Activated CD8-positive, alpha-beta memory T cell treated with anti-CD3 and anti-CD28 coated beads, Interleukin-2, amount 50 U/mL, for 24 hours (primary cell): ENCODE measurements at regions not wholly inside any gene's neighbourhood (a gene's known extent, or its start where the extent isn't known, plus 50 kb on each side); places are given as distances from the start of the nearest gene placed in this dataset.
"Not testable (repeated sequence)": the region's sequence is repeated elsewhere in the genome, so short reads cannot be mapped to it uniquely, and the experiment has no call there.

Experiments used
- DNase-seq: peaks from one replicate; pipeline ENCODE4 v3.0.0-alpha.2; 2020; ENCODE audit errors: extremely low read depth

DNA sequence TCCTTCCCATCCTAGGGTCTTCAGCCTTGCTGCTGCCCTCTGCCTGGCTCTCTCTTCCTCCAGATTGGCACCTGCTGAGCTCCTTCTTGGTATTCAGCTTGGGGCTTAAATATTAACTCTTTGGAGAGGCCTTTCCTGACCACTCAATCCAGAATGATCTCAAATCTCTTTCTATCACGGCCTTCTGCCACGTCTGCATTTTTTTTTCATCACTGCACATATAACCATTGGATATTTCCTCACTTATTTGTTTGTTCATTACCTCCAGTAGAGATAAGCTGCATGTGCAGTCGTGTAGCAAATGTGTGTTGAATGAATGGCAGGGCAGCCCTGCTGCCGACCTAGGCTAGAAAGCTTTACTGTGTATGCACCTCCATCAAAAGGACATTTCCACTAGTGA, 51.6 kb upstream of the MPP7 start:
- no peak for DNase-seq

DNA sequence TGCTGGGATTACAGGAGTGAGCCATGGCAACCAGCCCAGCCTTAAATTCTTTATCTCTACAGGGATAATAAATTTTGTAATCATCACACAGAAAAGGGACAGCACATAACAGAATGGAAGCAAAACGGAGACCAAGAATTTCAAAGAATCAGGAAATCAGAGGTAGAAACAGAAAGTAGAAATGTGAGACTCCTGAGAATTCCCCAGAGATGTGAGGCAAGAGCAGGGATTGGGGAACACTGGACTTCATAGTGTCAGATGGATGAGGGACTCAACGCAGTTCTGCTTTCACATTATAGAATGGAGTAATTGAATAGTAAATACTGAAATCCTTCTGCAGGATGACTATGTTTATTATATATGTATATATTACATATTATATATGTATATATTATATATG, 52.5 kb upstream of the MPP7 start:
- DNase-seq = no peak

DNA sequence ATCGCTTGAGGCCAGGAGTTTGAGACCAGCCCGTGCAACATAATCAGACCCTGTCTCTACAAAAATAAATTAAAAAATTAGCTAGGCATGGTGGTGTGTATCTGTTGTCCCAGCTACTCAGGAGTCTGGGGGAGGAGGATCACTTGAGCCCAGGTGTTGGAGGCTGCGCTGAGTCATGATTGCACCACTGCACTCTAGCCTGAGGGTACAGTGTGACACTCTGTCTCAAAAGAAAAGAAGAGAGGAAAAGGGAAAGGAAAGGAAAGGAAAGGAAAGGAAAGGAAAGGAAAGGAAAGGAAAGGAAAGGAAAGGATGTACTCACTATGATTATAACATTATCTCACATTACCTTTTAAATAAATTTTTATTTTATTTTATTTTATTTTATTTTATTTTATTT, 56.5 kb upstream of the MPP7 start:
- DNase-seq = no peak

DNA sequence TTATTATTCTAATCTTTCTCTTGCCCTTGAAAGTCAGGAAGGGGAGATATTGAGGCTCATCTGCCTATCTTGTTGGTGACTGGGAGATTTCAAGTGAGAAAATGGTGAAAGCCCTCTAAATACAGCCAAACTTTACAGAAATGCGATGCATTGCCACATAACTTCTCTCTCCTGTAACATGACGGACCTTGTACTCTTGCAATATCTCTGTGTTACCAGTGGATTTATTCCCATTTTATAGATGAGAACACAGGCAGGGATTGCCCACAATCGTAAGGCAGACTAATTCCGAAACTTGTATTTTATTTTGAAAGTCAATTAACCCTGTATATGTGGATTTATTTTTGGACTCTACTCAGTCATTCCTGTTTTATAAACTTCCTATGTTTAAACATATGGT, 57.3 kb upstream of the MPP7 start:
- DNase-seq = no peak

DNA sequence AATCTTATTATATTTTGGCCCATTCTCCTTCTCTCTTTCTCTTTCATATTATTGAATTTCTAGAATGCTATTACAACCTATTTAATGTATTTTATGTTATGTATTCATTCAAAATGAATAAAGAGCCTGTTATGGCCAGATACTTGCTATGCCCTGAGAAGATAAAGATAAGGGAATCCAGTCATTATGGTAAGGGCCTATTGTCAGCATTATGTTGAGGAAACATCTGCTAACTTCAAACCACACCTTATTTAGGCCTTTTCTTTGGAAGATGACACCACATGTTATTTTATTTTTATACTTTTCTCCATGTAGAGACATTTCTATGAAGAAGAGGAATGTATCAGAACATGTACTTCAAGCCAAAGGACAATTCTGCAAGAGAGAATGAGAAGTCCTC, 60.5 kb upstream of the MPP7 start:
- no peak for DNase-seq

DNA sequence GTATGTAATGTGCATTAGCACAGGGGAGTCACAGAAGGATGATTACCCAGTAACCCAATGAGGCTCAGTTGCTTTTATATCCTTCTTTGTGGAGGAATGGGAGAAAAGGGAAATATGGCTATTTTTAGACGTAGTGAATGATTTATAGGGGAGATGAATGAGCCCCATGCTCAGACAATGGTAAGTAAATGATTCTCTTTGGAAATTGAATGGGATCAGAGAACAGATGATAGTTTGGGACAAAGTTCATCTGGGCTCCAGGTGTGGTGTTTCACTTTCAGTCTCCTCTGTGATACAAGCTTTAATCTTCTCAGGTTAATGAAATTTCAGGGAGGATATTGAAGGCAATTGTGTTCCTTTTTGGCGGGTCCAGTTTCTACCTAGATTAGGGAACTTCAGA, 63.0 kb upstream of the MPP7 start:
- no peak for DNase-seq

DNA sequence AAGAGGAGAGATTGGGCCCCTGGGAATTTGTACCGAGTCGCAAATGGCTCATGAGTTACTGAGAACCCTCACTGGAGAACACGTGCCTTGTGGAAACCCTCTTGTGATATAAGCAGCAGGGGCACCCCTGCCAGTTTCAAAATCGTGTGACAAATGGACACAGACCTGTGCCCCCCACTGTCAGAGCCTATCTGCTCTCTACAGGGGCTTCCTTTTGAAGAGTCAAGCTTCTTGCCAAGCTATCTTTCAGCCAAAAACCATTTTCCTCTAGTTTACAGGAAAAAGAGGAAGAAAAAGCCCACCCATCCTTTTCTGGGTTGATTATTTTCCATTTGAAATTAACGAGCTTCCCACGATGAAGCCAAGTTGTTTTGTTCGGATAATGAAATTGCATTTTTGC, 64.1 kb upstream of the MPP7 start:
- no peak for DNase-seq

DNA sequence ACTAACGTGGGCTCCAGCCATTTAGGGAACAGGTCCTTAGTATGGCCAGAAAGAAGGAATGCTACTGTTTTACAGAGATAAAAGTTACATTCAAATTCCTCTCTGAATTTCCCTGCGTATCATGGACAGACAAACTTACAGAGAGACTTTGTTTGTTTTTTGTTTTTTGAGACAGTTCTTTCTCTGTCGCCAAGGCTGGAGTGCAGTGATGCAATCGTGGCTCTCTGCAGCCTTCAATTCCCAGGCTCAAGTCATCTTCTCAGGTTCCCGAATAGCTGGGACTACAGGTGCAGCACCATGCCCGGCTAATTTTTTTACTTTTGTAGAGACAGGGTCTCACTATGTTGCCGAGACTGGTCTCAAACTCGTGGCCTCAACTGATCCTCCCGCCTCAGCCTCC, 64.5 kb upstream of the MPP7 start:
- no peak for DNase-seq

DNA sequence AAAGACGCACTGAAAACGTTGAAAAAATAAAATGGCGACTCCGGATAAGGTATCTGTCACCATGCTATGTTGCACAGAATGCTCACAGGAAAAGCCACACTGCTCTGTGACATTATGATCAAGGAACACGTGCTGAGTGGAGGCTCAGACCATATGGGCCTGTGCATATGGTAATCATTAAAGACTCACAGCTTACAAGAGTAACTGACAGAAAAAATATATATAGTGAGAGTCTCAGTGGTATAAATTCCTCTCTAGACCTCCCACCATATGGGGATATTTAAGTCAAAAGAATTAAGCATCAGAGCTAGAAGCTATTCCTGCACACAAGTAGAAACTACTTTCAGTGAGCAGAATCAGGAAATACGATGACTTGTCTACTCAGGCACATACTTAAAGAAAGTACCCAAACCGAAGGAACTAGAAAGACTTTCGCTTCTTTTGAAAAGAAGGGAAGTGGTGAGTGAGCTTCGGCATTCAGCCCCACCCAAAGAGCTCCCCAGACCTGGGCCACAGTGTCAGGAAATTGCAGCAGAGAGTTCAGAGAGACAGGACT, 65.1 kb upstream of the MPP7 start:
- no peak for DNase-seq

DNA sequence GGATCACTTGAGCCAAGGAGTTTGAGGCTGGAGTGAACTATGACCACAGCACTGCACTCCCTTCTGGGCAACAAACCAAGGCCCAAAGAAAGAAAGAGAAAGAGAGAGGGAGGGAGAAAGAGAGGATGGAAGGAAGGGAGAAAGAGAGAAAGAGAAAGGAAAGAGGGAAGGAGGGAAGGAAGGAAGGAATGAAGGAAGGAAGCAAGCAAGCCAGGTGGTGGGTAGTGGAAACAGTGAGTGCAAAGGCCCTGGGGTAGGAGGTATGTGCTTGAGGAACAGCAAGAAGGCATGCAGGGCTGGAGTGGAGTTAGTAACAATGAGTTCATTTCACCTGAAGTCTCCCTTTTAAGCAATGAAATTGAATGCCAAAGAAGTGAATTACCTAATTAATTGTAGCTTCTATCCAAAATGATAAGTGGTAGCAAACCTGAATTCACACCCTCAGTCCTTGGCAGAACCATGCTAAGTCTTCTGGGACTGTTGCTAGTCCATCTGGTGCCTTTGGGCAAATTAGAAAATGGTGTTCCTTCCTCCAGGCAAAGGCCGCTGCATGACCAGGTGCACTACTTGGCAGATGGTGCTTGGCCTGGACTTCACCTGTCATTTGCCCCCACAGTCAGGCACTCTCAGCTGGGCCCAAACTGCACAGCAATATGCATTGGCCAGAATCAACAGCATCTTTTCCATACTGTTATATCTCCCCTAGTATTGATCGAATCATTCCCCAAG, 67.4 kb upstream of the MPP7 start:
- DNase-seq = no peak

DNA sequence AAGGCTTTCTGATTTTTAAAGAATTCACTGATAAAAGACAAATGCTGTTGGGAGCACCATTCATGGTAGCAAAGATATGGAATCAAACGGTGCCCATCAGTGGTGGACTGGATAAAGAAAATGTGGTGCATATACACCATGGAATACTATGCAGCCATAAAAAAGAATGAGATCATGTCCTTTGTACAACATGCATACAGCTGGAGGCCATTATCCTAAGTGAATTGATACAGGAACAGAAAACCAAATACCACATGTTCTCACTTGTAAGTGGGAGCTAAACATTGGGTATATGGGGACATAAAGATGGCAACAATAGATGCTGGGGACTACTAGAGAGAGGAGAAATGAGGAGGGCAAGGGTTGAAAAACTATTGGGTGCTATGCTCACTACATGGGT, 68.8 kb upstream of the MPP7 start:
- DNase-seq = not testable (repeated sequence)

DNA sequence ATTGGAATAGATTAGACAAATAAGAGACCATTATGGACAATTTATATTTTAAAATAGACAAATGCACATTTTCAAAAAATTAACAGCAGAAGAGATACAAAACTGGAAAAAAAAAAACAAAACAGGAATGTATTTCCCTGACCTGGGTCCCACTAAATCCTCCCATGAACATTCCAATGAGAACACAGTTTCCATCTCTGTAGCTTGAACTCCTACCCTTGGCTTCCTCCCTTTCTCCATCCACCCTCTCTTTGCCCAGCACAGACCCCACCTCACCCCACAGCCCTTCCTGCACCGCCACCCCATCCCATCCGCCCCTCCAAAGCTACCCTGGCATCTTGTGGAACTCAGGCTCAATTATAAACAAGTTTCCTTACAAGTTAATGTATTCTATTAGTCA, 71.2 kb upstream of the MPP7 start:
- no peak for DNase-seq

DNA sequence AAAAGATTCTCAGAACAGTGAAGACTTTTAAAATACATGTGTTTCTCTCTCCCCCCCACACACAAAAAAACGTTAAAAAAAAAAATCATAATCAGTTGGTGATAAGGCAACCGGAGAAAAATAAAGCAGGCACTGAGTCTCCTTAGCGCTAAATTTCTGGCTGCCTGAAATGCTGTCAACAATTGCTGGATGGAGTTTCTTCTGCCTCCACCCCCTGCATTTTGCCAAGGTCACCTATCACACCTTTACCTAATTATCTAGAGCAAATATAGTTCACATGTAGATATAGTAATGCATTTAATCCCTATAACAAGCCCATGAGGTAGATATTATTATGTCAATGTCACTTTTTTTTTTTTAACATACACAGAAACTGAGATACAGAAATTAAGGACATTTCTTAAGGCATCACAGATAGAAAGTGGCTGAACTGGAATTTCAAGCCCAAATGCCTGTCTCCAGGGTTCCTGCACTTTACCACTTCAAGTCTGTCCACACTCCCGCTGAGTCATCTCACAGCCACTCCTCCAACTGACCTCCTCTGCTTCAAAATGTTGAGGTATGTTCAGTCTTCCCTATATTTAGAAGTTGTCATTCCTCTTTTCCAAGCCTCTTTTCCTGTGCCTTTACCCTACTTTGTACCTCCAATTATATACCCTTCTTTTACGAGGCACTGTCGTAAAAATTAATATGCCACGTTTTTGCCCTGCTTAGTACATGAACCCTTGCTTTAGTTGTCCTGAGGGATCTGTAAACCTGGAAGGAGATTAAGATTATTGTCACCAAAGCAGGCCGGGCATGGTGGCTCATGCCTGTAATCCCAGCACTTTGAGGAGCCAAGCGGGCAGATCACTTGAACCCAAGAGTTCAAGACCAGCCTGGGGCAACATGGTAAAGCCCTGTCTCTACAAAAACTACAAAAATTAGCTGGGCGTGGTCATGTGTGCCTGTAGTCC, 72.8 kb upstream of the MPP7 start:
- DNase-seq = no peak

DNA sequence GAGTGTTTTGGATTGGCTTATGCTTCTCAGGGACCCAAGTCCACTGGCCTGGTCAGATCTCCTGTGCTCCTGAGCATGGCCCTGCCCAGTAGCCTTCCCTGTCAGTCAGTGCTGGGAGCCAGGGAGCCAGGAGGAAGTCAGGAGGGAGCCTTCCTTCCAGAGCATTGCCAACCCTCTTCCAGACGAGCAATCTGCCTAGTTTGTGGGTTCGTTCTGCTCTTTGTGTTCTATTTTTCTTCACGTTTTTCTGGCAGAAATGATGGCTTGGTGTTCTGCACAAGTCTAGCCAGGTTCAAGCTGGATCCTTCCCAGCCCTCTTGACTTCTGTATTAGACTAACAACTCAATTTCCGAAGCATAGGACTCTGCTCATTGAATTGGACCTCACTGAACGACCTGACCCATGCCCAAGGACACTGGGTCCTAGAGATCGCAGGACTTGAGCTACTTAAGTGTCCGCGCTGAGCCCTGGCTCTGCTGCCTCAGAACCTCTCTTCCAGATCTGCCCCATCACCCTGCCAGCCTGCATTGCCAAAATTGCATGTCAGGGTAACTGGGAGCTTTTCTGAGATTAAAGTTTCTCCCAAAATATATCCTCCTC, 76.2 kb upstream of the MPP7 start:
- DNase-seq = no peak

DNA sequence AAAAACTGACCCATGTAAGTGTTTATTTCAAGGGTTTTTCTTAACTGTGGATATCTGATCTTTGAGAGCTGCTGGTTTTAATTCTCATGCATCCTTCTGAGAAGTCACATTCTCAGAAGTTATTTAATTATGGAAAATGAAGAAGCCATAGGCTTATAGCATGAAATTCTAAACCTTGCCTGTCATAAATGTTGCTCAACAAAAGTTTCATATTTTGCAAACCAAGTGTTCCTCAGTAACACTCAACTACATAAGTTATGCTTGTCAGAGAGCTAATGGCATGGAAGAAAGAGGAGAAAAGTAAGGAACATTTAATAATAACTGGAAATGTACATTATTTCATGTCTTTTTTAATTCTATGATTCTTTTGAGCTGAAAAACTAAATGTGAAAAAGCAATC, 78.6 kb upstream of the MPP7 start:
- DNase-seq = no peak

DNA sequence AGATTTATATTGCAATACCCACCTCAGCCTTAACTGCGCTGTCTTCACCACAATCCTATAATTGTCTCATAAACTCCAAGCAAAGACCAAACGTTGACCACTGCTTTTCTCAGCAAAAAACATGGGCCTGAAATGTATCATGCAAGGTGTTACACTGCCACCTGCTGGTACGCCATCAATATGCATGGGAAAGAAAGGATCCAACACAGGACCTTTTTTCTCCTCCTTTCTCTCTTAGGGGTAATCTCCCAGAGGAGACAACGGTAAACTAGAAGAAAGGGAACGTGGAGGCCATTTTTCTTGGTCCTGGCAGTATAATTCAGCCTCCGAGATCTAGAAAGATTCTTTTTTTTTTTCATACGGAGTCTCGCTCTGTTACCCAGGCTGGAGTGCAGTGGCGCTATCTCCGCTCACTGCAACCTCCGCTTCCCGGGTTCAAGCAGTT, 79.1 kb upstream of the MPP7 start:
- peak; percentile 65 for DNase-seq

DNA sequence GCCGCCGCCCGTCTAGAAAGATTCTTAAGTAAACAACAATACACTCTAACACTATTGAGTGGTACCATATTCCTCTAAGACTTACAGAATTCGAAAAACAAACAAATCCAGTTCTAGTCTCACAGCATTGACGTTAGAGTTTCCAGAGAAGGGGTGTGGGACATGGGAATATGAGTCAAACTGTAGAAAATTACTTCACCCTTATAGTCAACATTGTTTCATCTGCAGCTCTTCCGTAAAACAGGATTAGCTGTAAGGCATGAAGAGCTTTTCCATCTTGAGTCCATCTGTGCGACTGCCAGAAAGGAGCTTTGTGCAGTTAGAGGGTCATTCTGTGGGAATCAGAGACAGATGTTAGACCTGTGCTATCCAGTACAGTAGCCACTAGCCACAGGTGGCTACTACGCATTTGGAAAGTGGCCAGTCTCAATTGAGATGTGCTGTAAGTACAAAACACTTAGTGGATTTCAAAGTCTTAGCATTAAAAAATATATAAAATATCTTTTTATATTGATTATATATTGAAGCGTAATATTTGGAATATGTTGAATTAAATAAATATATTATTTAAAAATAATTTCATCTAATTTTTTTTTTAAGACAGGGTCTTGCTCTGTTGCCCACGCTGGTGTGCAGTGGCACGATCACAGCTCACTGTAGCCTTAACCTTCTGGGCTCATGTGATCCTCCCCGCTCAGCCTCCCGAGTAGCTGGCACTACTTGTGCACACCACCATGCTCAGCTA, 79.8 kb upstream of the MPP7 start:
- no peak for DNase-seq

DNA sequence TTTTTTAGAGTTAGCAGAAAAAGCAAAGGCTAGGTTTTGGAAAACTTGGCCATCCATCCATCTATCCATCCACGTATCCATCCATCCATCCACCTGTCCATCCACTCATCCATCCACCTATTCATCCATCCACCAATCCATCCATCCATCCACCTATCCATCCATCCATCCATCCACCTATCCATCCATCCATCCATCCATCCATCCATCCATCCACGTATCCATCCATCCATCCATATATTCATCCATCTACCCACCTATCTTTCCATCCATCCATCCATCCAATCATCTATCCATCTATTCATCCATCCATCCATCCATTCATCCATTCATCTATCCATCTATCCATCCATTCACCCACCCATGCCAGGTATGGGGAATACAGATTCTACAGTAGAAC, 81.7 kb upstream of the MPP7 start:
- DNase-seq = no peak

DNA sequence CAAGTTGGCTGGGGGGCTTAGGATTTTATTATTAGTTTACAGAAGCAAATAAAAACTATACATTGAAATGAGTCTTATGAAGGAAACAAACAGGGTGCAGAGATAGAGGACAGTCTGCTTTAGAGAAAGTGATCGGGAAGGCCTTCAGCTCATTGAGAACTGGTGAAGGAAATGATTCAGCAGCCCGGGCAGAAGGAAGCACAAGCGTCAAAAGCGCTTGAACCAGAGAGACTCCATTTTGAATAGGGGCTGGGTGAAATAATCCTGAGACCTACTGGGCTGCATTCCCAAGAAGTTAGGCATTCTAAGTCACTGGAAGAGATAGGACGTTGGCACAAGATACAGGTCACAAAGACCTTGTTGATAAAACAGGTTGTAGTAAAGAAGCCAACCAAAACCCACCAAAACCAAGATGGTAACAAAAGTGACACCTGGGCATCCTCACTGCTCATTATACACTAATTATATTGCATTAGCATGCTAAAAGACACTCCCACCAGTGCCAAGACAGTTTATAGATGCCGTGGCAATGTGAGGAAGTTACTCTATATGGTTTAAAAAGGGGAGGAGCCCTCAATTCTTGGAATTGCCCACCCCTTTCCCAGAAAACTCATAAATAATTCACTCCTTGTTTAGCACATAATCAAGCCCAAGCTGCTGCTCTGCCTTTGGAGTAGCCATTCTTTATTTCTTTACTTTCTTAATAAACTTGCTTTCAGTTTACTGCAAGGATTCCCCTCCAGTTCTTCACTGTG, 83.1 kb upstream of the MPP7 start:
- no peak for DNase-seq

DNA sequence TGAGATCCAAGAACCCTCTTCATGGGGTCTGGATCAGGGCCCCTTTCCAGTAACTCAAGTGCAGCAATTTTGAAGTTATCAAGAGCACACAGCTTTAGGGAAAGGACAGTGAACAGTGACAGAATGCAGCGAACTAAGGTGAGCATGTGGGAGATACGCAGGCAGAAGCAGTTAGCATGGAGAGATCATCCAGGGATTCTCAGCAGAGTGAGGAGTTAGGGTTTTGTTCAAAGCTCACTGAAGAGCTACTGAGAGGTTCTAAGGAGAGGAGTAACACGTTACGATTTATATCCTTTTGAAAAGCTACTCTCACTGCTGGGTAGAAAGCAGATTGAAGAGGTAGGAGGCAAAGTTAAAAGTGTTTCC, 83.6 kb upstream of the MPP7 start:
- no peak for DNase-seq

DNA sequence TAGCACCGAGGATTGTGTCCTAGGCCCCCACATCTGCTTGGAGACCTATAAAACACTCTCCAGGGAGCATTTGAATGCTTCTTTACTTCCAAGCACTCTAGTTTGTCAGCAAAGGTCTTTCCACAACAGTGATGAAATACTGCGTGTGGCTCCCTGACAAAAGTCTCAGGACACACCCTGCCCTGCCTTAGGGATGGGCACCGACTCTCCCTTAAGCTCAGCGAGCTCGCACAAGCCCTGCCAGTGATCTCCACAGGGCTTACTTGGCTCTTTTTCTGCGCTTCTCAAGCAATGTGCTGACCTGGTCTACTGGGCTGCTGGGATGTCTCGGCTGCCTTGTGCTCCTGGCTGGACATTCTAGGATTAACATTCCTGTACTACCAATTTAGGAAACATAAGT, 84.3 kb upstream of the MPP7 start:
- DNase-seq = no peak
